PC-3 (cell line): ENCODE measurements at regions not wholly inside any gene's neighbourhood (a gene's known extent, or its start where the extent isn't known, plus 50 kb on each side); places are given as distances from the start of the nearest gene placed in this dataset.

Experiments
- ATAC-seq: fragments of 200-7000 bp; cut with Tn5 transposase; 2 replicates; pipeline ENCODE4 v1.9.1; 2020; ENCODE audit warnings: mild to moderate bottlenecking, moderate library complexity
- BruUV-seq: library from RNA; stranded (reverse); fragments of 400-500 nt; replicated peaks from 2 replicates; lab custom pipeline; 2021; lab: Mats Ljungman, UMichigan
- CTCF ChIA-PET: fragments of 300-600 bp; sonication (Branson Sonifier 250); formaldehyde crosslinking; loops from one replicate; lab custom pipeline; 2022; ENCODE audit warnings: antibody characterized with exemption; lab: Charles Lee
- POLR2A ChIA-PET: fragments of 300-600 bp; sonication (Branson Sonifier 250); formaldehyde crosslinking; loops from one replicate; lab custom pipeline; 2022; ENCODE audit warnings: antibody characterized with exemption; ENCODE audit not compliant: unreplicated experiment; lab: Charles Lee
- DNase-seq: peaks from one replicate; pipeline ENCODE4 v3.0.0-alpha.2; 2015
- H2AFZ ChIP-seq: fragments of 300-600 bp; sonication (generic); 2 replicates; pipeline ENCODE4 v1.6.0; 2016; ENCODE audit warnings: antibody characterized with exemption, low read length
- H3F3A ChIP-seq: fragments of 300-600 bp; sonication (generic); one replicate; pipeline ENCODE4 v1.6.0; 2017; ENCODE audit warnings: antibody characterized with exemption, low read length, control low read depth, mild to moderate bottlenecking; ENCODE audit not compliant: unreplicated experiment
- H3K27ac ChIP-seq: fragments of 300-600 bp; sonication (generic); 2 replicates; pipeline ENCODE4 v1.5.1; 2016; ENCODE audit warnings: mild to moderate bottlenecking, low read length
- H3K27me3 ChIP-seq: fragments of 300-600 bp; sonication (generic); 2 replicates; pipeline ENCODE4 v1.6.1; 2016; ENCODE audit warnings: low read length, mixed read lengths
- H3K36me3 ChIP-seq: fragments of 300-600 bp; sonication (generic); 2 replicates; pipeline ENCODE4 v1.6.1; 2016; ENCODE audit warnings: low read depth, mixed run types, low read length, mixed read lengths
- H3K4me1 ChIP-seq: fragments of 300-600 bp; sonication (generic); 2 replicates; pipeline ENCODE4 v1.5.1; 2016; ENCODE audit warnings: low read length; ENCODE audit not compliant: insufficient read depth
- H3K4me2 ChIP-seq: fragments of 300-600 bp; sonication (generic); 2 replicates; pipeline ENCODE4 v1.6.0; 2016; ENCODE audit warnings: low read length
- H3K4me3 ChIP-seq: fragments of 300-600 bp; sonication (generic); 2 replicates; pipeline ENCODE4 v1.5.1; 2016; ENCODE audit warnings: mild to moderate bottlenecking, low read length, mixed read lengths
- H3K79me2 ChIP-seq: fragments of 300-600 bp; sonication (generic); 2 replicates; pipeline ENCODE4 v1.6.1; 2017; ENCODE audit warnings: low read length, mixed read lengths
- H3K9ac ChIP-seq: fragments of 300-600 bp; sonication (generic); 2 replicates; pipeline ENCODE4 v1.6.0; 2016; ENCODE audit warnings: mild to moderate bottlenecking, low read length
- H3K9me2 ChIP-seq: fragments of 300-600 bp; sonication (generic); replicated peaks from 2 replicates; pipeline ENCODE4 v1.6.1; 2016; ENCODE audit warnings: mixed run types, low read length, mixed read lengths
- H3K9me3 ChIP-seq: fragments of 300-600 bp; sonication (generic); 2 replicates; pipeline ENCODE4 v1.6.1; 2016; ENCODE audit warnings: low read length, mixed read lengths
- H4K20me1 ChIP-seq: fragments of 300-600 bp; sonication (generic); 2 replicates; pipeline ENCODE4 v1.6.1; 2016; ENCODE audit warnings: low read length, mixed read lengths
- CTCF ChIP-seq: fragments of 300-600 bp; sonication (generic); conservative IDR thresholded peaks from 2 replicates; pipeline ENCODE4 v1.5.1; 2017; ENCODE audit warnings: antibody characterized with exemption, low read depth, mild to moderate bottlenecking, low read length
- EZH2 ChIP-seq: fragments of 300-600 bp; sonication (generic); IDR thresholded peaks from one replicate; pipeline ENCODE4 v1.6.1; 2017; ENCODE audit warnings: antibody characterized with exemption, mild to moderate bottlenecking, low read length; ENCODE audit not compliant: unreplicated experiment
- EZH2phosphoT487 ChIP-seq: fragments of 300-600 bp; sonication (generic); IDR thresholded peaks from 2 replicates; pipeline ENCODE4 v1.6.1; 2018; ENCODE audit warnings: mild to moderate bottlenecking, antibody characterized with exemption, low read length, borderline replicate concordance
- intact Hi-C: fragments of 100-400 bp; cut with micrococcal nuclease; formaldehyde crosslinking; loops from 2 replicates; pipeline ENCODE4 v1.9.0; 2023

GRCh38 chr11:45754741-45755140, 50.2 kb upstream of the SLC35C1 start:
- Histone ChIP-seq H2AFZ (no peak overlapping the region), H3K4me3 (no peak overlapping the region), H3K27ac (no peak overlapping the region), H3K4me2 (no peak overlapping the region), H3K79me2 (no peaks in the 10 kb centered on the region), H3F3A (no peaks in the 10 kb centered on the region), H3K9ac (no peak overlapping the region), H3K4me1 (no peaks in the 10 kb centered on the region), H3K27me3 (peaks cover 36% of the 10 kb centered on the region), H3K9me3 (no peaks in the 10 kb centered on the region), H4K20me1 (no peaks in the 10 kb centered on the region), H3K9me2 (no peaks in the 10 kb centered on the region), H3K36me3 (no peaks in the 10 kb centered on the region)
- intact Hi-C loops: no loop called here
- POLR2A ChIA-PET: no interaction called here
- TF ChIP-seq CTCF: no peak
- TF ChIP-seq EZH2: no peak
- TF ChIP-seq EZH2phosphoT487: no peak
- BruUV-seq: no TSS peak
- ATAC-seq (no peak), DNase-seq (no peak)
- CTCF ChIA-PET: no interaction called here

GRCh38 chr11:45754261-45754709, 50.7 kb upstream of the SLC35C1 start:
- H3K79me2 ChIP-seq: no peaks in the 10 kb centered on the region
- no peaks in the 10 kb centered on the region for H3K4me1 ChIP-seq
- H3K9me3 ChIP-seq: no peaks in the 10 kb centered on the region
- intact Hi-C loops: no loop called here
- H3K36me3 ChIP-seq: no peaks in the 10 kb centered on the region
- ChIA-PET POLR2A (no interaction called here), CTCF (no interaction called here)
- H3K4me3 ChIP-seq: no peak overlapping the region
- ATAC-seq (no peak), DNase-seq (no peak)
- peaks cover 41% of the 10 kb centered on the region for H3K27me3 ChIP-seq
- H2AFZ ChIP-seq: no peak overlapping the region
- H3K4me2 ChIP-seq: no peak overlapping the region
- no peaks in the 10 kb centered on the region for H4K20me1 ChIP-seq
- no peaks in the 10 kb centered on the region for H3F3A ChIP-seq
- no TSS peak for BruUV-seq
- no peak for TF ChIP-seq EZH2phosphoT487
- no peaks in the 10 kb centered on the region for H3K9me2 ChIP-seq
- H3K9ac ChIP-seq: no peak overlapping the region
- H3K27ac ChIP-seq: no peak overlapping the region

GRCh38 chr11:45752106-45752505, 52.8 kb upstream of the SLC35C1 start:
- intact Hi-C loops: no loop called here
- DNase-seq (no peak), ATAC-seq (no peak)
- ChIA-PET CTCF (no interaction called here), POLR2A (no interaction called here)
- H2AFZ ChIP-seq: no peak overlapping the region
- no peaks in the 10 kb centered on the region for H3K36me3 ChIP-seq
- H3K9me3 ChIP-seq: no peaks in the 10 kb centered on the region
- peaks cover 43% of the 10 kb centered on the region for H3K27me3 ChIP-seq
- no peaks in the 10 kb centered on the region for H4K20me1 ChIP-seq
- H3F3A ChIP-seq: no peaks in the 10 kb centered on the region
- no peaks in the 10 kb centered on the region for H3K9me2 ChIP-seq
- no TSS peak for BruUV-seq
- H3K4me2 ChIP-seq: no peak overlapping the region
- no peaks in the 10 kb centered on the region for H3K4me1 ChIP-seq
- H3K4me3 ChIP-seq: no peak overlapping the region
- no peak overlapping the region for H3K27ac ChIP-seq
- no peak overlapping the region for H3K9ac ChIP-seq
- H3K79me2 ChIP-seq: no peaks in the 10 kb centered on the region
- TF ChIP-seq EZH2: no peak

GRCh38 chr11:45751430-45751829, 53.5 kb upstream of the SLC35C1 start:
- Histone ChIP-seq H3K9me3 (no peaks in the 10 kb centered on the region), H3K4me2 (no peak overlapping the region), H4K20me1 (no peaks in the 10 kb centered on the region), H3K9ac (no peak overlapping the region), H3K36me3 (no peaks in the 10 kb centered on the region), H3F3A (no peaks in the 10 kb centered on the region), H2AFZ (no peak overlapping the region), H3K27me3 (peaks cover 47% of the 10 kb centered on the region), H3K4me1 (no peaks in the 10 kb centered on the region), H3K79me2 (no peaks in the 10 kb centered on the region), H3K9me2 (no peaks in the 10 kb centered on the region), H3K27ac (no peak overlapping the region), H3K4me3 (no peak overlapping the region)
- TF ChIP-seq EZH2phosphoT487 (no peak), EZH2 (no peak), CTCF (no peak)
- ChIA-PET CTCF (no interaction called here), POLR2A (no interaction called here)
- BruUV-seq: no TSS peak
- DNase-seq (no peak), ATAC-seq (no peak)
- intact Hi-C loops: no loop called here
